ENCODE measurements at regions not wholly inside any gene's neighbourhood (a gene's known extent, or its start where the extent isn't known, plus 50 kb on each side); places are given as distances from the start of the nearest gene placed in this dataset.

DNA sequence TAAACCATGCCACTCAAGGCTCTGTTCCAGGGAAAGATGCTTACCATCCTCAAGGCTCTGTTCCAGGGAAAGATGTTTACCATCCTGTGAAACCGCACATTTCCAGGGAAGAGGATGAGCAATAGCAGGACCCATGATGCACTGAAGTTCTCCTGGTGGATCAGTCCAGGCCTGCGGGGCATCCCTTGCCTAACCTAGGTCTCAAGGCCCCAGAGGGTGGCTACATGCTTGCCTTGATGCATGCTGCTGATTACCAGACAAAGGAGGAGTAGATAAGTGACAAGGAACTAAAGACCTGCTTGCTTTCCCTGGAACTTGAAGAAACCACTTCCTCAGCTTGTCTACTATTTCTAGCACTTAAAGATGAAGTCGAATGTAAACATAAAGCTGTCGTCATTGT, 111.0 kb upstream of the LINC00305 start:
- TF ChIP-seq ZFX (IDR thresholded peaks at IDR 0.05; ENCODE audit: borderline replicate concordance): no peak
- TF ChIP-seq, protein P1, sequence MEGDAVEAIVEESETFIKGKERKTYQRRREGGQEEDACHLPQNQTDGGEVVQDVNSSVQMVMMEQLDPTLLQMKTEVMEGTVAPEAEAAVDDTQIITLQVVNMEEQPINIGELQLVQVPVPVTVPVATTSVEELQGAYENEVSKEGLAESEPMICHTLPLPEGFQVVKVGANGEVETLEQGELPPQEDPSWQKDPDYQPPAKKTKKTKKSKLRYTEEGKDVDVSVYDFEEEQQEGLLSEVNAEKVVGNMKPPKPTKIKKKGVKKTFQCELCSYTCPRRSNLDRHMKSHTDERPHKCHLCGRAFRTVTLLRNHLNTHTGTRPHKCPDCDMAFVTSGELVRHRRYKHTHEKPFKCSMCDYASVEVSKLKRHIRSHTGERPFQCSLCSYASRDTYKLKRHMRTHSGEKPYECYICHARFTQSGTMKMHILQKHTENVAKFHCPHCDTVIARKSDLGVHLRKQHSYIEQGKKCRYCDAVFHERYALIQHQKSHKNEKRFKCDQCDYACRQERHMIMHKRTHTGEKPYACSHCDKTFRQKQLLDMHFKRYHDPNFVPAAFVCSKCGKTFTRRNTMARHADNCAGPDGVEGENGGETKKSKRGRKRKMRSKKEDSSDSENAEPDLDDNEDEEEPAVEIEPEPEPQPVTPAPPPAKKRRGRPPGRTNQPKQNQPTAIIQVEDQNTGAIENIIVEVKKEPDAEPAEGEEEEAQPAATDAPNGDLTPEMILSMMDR (IDR thresholded peaks at IDR 0.05): no peak
- H3K27ac ChIP-seq: no peak overlapping the region

DNA sequence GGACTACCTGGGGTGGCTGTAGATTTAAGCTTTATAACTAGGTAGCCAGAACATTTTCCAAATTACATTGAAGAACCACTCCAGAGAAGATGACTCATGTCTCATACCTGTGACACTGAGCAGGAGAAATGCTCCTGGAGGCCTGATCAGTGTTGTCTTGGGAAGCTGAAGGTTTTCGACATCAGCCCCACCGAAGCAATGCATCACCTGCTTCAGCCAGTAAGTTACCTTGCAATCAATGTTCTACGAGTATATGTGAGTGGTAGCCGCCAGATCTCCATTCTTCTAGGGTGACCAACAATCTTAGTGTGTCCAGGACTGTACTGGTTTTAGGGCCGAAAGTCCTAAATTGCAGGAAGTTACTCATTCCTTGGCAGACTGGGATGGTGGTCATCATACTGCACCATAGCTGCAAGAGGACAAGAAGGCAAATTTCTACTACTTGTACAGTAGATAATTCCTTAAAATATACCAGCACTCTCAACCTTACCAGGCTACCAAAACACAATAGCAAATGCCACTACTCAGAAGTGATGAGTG, 109.3 kb upstream of the LINC00305 start:
- no peak for TF ChIP-seq ZFX (IDR thresholded peaks at IDR 0.05; ENCODE audit: borderline replicate concordance)
- TF ChIP-seq, protein P1 (IDR thresholded peaks at IDR 0.05): no peak
- no peak overlapping the region for H3K27ac ChIP-seq

DNA sequence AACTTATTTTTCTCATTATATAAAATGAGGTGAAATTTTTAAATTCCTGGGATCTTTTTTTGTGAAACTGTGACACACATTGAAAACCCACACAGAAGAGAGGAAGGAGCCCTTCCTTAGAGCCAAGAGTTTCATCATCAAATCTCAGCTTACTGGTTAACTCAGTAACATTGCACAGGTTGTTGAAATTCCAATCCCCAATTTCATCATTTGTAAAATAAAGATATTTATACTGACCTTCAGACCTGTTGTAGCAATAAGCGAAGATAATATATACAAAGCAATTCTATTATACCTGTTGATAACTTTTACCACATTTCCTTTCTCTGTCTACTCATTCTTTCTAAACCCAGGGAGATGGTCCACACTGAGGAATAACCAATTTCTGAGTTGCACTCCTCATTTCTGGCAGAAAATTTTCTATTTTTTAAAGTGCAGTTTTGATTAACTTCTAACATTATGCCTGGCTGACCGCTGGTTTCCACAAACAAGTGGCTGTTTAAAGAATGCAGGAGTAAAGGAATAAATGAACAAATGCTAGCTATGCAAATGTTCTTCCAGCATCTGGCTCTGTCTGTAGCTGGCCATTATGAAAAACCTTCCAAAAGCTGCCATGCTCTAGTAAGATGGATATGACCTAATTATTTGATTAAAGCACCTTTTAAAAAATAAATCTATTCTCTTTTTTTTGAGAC, 105.7 kb upstream of the LINC00305 start:
- no peak overlapping the region for H3K27ac ChIP-seq
- TF ChIP-seq ZFX (IDR thresholded peaks at IDR 0.05; ENCODE audit: borderline replicate concordance): no peak
- TF ChIP-seq, protein P1 (IDR thresholded peaks at IDR 0.05): no peak

DNA sequence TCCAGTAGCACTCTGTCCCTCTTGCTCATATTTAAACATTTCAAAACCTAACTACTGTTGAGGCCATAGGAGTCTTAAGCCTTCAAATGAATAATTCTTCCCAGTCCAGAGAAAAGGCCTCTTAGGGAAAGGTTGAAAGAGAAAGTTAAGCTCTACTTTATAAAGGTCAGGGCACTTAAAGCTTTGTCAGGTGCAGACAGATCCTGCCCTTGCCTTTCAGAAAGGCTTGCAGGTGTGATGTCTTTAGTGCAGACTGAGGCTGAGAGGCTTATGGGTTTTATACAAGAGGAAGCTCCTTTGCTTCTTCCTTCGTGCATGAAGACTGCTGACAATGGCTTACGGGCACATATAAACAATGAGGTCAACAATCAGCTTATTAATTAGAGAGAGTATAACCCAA, 105.0 kb upstream of the LINC00305 start:
- no peak overlapping the region for H3K27ac ChIP-seq
- TF ChIP-seq ZFX (IDR thresholded peaks at IDR 0.05; ENCODE audit: borderline replicate concordance): no peak
- TF ChIP-seq, protein P1 (IDR thresholded peaks at IDR 0.05): no peak

DNA sequence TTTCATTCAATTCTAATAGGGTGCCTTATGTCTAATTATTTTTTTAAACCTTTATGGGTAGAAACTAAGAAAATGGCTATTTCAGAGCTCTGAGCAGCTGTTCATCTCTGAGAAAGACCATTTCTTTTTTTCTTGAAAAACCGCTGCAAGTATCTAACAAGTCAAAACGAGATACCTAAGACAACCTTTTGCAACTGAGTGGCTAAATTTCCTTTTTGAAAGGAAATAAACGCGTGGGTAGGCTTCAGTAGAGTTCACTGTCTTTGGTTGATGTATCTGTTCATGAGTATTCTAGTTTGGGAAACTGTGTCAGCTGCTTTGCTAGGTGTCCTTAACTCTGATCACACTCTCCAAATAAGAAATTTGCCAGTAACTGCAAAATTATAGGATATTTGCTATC, 104.3 kb upstream of the LINC00305 start:
- TF ChIP-seq, protein P1 (IDR thresholded peaks at IDR 0.05): no peak
- TF ChIP-seq ZFX (IDR thresholded peaks at IDR 0.05; ENCODE audit: borderline replicate concordance): no peak
- H3K27ac ChIP-seq: no peak overlapping the region

DNA sequence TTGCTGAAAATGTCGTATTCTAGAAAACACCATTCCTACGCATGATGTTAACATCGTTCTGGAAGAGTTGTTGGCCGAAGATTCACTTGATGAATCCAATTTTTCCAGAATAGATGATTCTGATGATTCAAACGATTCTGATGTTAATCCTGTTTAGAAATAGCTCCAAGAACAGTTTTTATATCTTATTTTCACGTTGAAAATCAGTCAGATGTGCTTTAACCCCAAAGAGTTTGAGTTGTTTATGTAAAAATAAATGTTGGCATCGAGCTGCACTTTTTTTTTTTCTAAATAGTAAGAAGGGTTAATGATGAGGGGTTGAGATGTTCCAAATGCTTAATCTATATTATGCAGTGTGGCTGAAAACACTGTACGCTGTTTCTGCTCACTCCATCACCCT, 99.9 kb upstream of the LINC00305 start:
- no peak overlapping the region for H3K27ac ChIP-seq
- TF ChIP-seq, protein P1 (IDR thresholded peaks at IDR 0.05): no peak
- no peak for TF ChIP-seq ZFX (IDR thresholded peaks at IDR 0.05; ENCODE audit: borderline replicate concordance)

DNA sequence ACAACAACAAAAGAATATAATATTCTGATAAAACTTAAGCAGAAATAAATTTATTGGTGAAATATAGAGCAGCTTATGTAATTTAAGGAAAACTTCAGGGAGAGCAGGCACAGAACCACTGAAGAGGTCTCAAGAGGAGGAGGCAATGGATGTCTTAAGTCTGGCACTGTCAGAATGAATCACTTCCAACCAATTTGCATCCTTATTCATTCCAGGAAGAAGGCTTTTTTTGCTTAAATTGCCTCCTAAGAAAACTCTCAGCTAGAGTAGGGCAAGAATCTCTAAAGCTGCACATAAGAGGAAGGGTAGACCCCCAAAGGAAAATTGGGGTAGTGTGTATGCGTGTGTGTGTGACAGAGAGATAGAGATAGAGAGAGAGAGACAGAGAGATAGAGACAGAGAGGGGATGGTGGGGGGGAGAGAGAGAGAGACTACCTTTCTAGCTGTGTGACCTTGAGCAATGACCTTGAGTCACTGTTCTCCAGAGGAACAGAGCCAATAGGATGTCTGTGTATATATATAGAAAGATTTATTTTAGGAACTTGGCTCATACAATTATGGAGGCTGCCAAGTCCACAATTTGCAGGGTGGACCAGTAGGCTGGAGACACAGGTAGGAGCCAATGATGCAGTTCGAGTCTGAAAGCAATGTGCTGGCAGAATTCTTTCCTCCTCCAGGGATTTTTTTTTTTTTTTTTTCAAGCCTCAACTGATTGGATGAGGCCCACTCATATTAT, 96.4 kb upstream of the LINC00305 start:
- 0 out of 2 replicates have a peak overlapping the region, but pooled peaks have one; percentile 5 for H3K27ac ChIP-seq
- TF ChIP-seq ZFX (IDR thresholded peaks at IDR 0.05; ENCODE audit: borderline replicate concordance): no peak
- TF ChIP-seq, protein P1 (IDR thresholded peaks at IDR 0.05): no peak

Measured in 22Rv1 (cell line).